IMR-90 (cell line): ENCODE measurements at regions not wholly inside any gene's neighbourhood (a gene's known extent, or its start where the extent isn't known, plus 50 kb on each side); places are given as distances from the start of the nearest gene placed in this dataset.

Source experiments
- ATAC-seq: fragments of 200-7000 bp; cut with Tn5 transposase; 2 replicates; pipeline ENCODE4 v1.9.1; 2020; ENCODE audit warnings: low read depth, mild to moderate bottlenecking, moderate library complexity
- BruUV-seq: library from RNA; stranded (reverse); fragments of 400-500 nt; replicated peaks from 2 replicates; lab custom pipeline; 2021; lab: Mats Ljungman, UMichigan
- CTCF ChIA-PET: fragments of 300-600 bp; formaldehyde crosslinking; extraction: SDS; loops from one replicate; lab custom pipeline; 2021; ENCODE audit warnings: antibody characterized with exemption; lab: Yijun Ruan, JAX
- POLR2A ChIA-PET: fragments of 300-600 bp; sonication (Branson Sonifier 250); formaldehyde crosslinking; loops from one replicate; lab custom pipeline; 2022; ENCODE audit warnings: antibody characterized with exemption; ENCODE audit not compliant: unreplicated experiment; lab: Charles Lee
- DNase-seq: peaks from one replicate; pipeline ENCODE4 v3.0.0; 2013
- H2AFZ ChIP-seq: replicated peaks from 2 replicates; pipeline ENCODE3; 2013; ENCODE audit warnings: low read length, mild to moderate bottlenecking; ENCODE audit not compliant: poor library complexity
- H2AK5ac ChIP-seq: 2 replicates; pipeline ENCODE4 v1.6.1; 2013; ENCODE audit warnings: low read depth, low read length, inconsistent platforms
- H2AK9ac ChIP-seq: replicated peaks from 2 replicates; pipeline ENCODE3; 2013; ENCODE audit warnings: mild to moderate bottlenecking, low read depth, low read length, moderate library complexity; ENCODE audit not compliant: poor library complexity
- H2BK120ac ChIP-seq: 2 replicates; pipeline ENCODE4 v1.6.1; 2013; ENCODE audit warnings: low read depth, low read length, inconsistent platforms
- H2BK15ac ChIP-seq: 3 replicates; pipeline ENCODE4 v1.6.1; 2013; ENCODE audit warnings: low read depth, low read length, inconsistent platforms
- H2BK20ac ChIP-seq: 2 replicates; pipeline ENCODE4 v1.6.1; 2013; ENCODE audit warnings: low read depth, mild to moderate bottlenecking, inconsistent platforms, low read length, moderate library complexity
- H2BK5ac ChIP-seq: 2 replicates; pipeline ENCODE4 v1.6.1; 2013; ENCODE audit warnings: mild to moderate bottlenecking, low read depth, low read length, inconsistent platforms; ENCODE audit not compliant: poor library complexity, severe bottlenecking
- H3K14ac ChIP-seq: replicated peaks from 2 replicates; pipeline ENCODE4 v1.6.1; 2013; ENCODE audit warnings: low read depth, low read length, inconsistent platforms
- H3K18ac ChIP-seq: 2 replicates; pipeline ENCODE4 v1.6.1; 2013; ENCODE audit warnings: low read depth, low read length, control low read depth
- H3K23ac ChIP-seq: 2 replicates; pipeline ENCODE4 v1.6.1; 2013; ENCODE audit warnings: low read depth, low read length, inconsistent platforms
- H3K27ac ChIP-seq: 2 replicates; pipeline ENCODE4 v1.5.1; 2013; ENCODE audit warnings: mild to moderate bottlenecking, control low read depth, low read length; ENCODE audit not compliant: insufficient read depth
- H3K27me3 ChIP-seq: 2 replicates; pipeline ENCODE4 v1.6.1; 2013; ENCODE audit warnings: low read length; ENCODE audit not compliant: control insufficient read depth, insufficient read depth
- H3K36me3 ChIP-seq: 2 replicates; pipeline ENCODE4 v1.6.1; 2013; ENCODE audit warnings: low read length, mixed read lengths; ENCODE audit not compliant: control insufficient read depth, insufficient read depth
- H3K4ac ChIP-seq: 2 replicates; pipeline ENCODE4 v1.6.1; 2013; ENCODE audit warnings: low read depth, low read length, inconsistent platforms
- H3K4me1 ChIP-seq: 2 replicates; pipeline ENCODE4 v1.6.1; 2013; ENCODE audit warnings: low read length, mixed read lengths; ENCODE audit not compliant: control insufficient read depth, insufficient read depth
- H3K4me2 ChIP-seq: 2 replicates; pipeline ENCODE4 v1.6.1; 2013; ENCODE audit warnings: low read depth, mild to moderate bottlenecking, control low read depth, low read length, moderate library complexity
- H3K4me3 ChIP-seq: 2 replicates; pipeline ENCODE4 v1.5.1; 2013; ENCODE audit warnings: low read depth, mild to moderate bottlenecking, control low read depth, low read length, moderate library complexity; ENCODE audit not compliant: insufficient read depth
- H3K56ac ChIP-seq: 2 replicates; pipeline ENCODE4 v1.6.1; 2013; ENCODE audit warnings: low read length, inconsistent platforms; ENCODE audit not compliant: insufficient read depth; ENCODE audit errors: extremely low read depth
- H3K79me1 ChIP-seq, 2 experiments: 2 replicates each; pipeline ENCODE4 v1.6.1; 2013; ENCODE audit warnings: low read length in 2 of 2, inconsistent platforms in 1 of 2, low read depth in 1 of 2
- H3K9ac ChIP-seq: 2 replicates; pipeline ENCODE4 v1.6.1; 2013; ENCODE audit warnings: low read depth, low read length, control low read depth
- H3K9me1 ChIP-seq: 2 replicates; pipeline ENCODE4 v1.6.1; 2013; ENCODE audit warnings: low read length, inconsistent platforms; ENCODE audit not compliant: insufficient read depth
- H3K9me3 ChIP-seq: 2 replicates; pipeline ENCODE4 v1.6.1; 2013; ENCODE audit warnings: low read length; ENCODE audit not compliant: control insufficient read depth, insufficient read depth
- H4K20me1 ChIP-seq: 2 replicates; pipeline ENCODE4 v1.6.1; 2013; ENCODE audit warnings: low read length, inconsistent platforms; ENCODE audit not compliant: insufficient read depth
- H4K5ac ChIP-seq: 2 replicates; pipeline ENCODE4 v1.6.1; 2013; ENCODE audit warnings: mild to moderate bottlenecking, low read depth, low read length, control low read depth
- H4K8ac ChIP-seq, 2 experiments: 2 replicates each; pipeline ENCODE4 v1.6.1; 2013; ENCODE audit warnings: low read depth in 2 of 2, low read length in 2 of 2, control low read depth in 1 of 2, inconsistent platforms in 1 of 2
- H4K91ac ChIP-seq: 2 replicates; pipeline ENCODE4 v1.6.1; 2013; ENCODE audit warnings: low read depth, low read length, inconsistent platforms; ENCODE audit not compliant: insufficient read depth
- FOS ChIP-seq: fragments of 150-350 bp; IDR thresholded peaks from 2 replicates; pipeline ENCODE4 v1.6.1; 2016; ENCODE audit warnings: low read depth, low read length
- MAZ ChIP-seq: IDR thresholded peaks from 2 replicates; pipeline ENCODE4 v1.6.1; 2012; ENCODE audit warnings: low read depth, mild to moderate bottlenecking, low read length, improper control_type of control experiment, moderate library complexity, borderline replicate concordance
- RFX5 ChIP-seq: IDR thresholded peaks from 2 replicates; pipeline ENCODE4 v1.8.0; 2012; ENCODE audit warnings: low read depth, mild to moderate bottlenecking, low read length, moderate library complexity
- WGBS, 2 experiments: methylation state at CpG; one replicate each; pipeline versions ENCODE4 v1.1.5 to v1.1.7; 2013; ENCODE audit warnings: missing lambda C conversion rate in 2 of 2; ENCODE audit not compliant: insufficient read length in 1 of 2; ENCODE audit errors: extremely low coverage in 2 of 2; 5-methylcytosine and 5-hydroxymethylcytosine counted together
- dilution Hi-C: fragments of 300-500 bp; cut with HindIII; formaldehyde crosslinking; loops from one replicate; pipeline ENCODE4 v1.14.3; 2018; ENCODE audit warnings: low sequenced_read_pairs; ENCODE audit not compliant: unreplicated experiment
- in situ Hi-C: fragments of 300-500 bp; cut with MboI; formaldehyde crosslinking; loops from 3 replicates; pipeline ENCODE4 v1.14.3; 2019; ENCODE audit warnings: low sequenced_read_pairs, inconsistent platforms, mixed read lengths
- intact Hi-C: fragments of 100-400 bp; cut with micrococcal nuclease; formaldehyde crosslinking; loops from 2 replicates; pipeline ENCODE4 v1.10.0; 2022

GRCh38 chr20:4493386-4493785, 192.9 kb upstream of the PRNP start:
- Histone ChIP-seq H4K5ac (no peak overlapping the region), H2BK20ac (no peak overlapping the region), H3K56ac (no peak overlapping the region), H3K23ac (no peak overlapping the region), H3K36me3 (no peaks in the 10 kb centered on the region), H4K20me1 (no peaks in the 10 kb centered on the region), H3K18ac (no peak overlapping the region), H3K9ac (no peak overlapping the region), H3K4me1 (peaks cover 17% of the 10 kb centered on the region), H3K27ac (no peak overlapping the region), H2BK120ac (peak overlapping the region; percentile 22; the same call in 1 of the 2 replicates), H3K9me3 (no peaks in the 10 kb centered on the region), H3K4ac (0 out of 2 replicates have a peak overlapping the region, but pooled peaks have one; percentile 4), H2BK15ac (peak overlapping the region; percentile 7; the same call in 1 of the 3 replicates), H3K9me1 (0 out of 2 replicates have a peak, but pooled peaks cover 6% of the 10 kb centered on the region), H2AK9ac (no peak overlapping the region), H2AFZ (no peak overlapping the region), H4K91ac (no peak overlapping the region), H3K79me1 (no peaks in the 10 kb centered on the region), H4K8ac (no peak overlapping the region), H3K4me2 (no peak overlapping the region), H2AK5ac (peak overlapping the region; percentile 39; the same call in 1 of the 2 replicates), H3K14ac (peak overlapping the region; percentile 50; the same call in 1 of the 2 replicates), H2BK5ac (no peak overlapping the region), H3K27me3 (no peaks in the 10 kb centered on the region), H3K4me3 (no peak overlapping the region)
- in situ Hi-C loops (no loop called here), intact Hi-C loops (no loop called here), dilution Hi-C loops (no loop called here)
- BruUV-seq = no TSS peak
- POLR2A ChIA-PET = no interaction called here
- TF ChIP-seq MAZ = no peak
- TF ChIP-seq RFX5 = no peak
- no peak for TF ChIP-seq FOS
- no peak for ATAC-seq
- CTCF ChIA-PET = interaction anchor here (0.6 kb wide), 1 partner anchor 143 kb away, joined by 3 read pairs; no protein-coding TSS in a partner anchor
- DNase-seq = no peak
- WGBS, 2 experiments = no CpG with 5 or more reads among the region's 2 CpGs
